Hematopoietic multipotent progenitor cell treated with erythropoietin and hydrocortisone succinate and interleukin-3 and kit ligand, for 4 days (in vitro differentiated cells): ENCODE measurements at regions not wholly inside any gene's neighbourhood (a gene's known extent, or its start where the extent isn't known, plus 50 kb on each side); places are given as distances from the start of the nearest gene placed in this dataset.
A peak's percentile ranks its signal among the peaks of the same experiment; 100 is the strongest.

Experiments
- DNase-seq: peaks from one replicate; pipeline ENCODE4 v3.0.0-alpha.2; 2015

GRCh38 chr5:10875201-10875768, 114.3 kb upstream of the DAP start:
- no peak for DNase-seq

DNA sequence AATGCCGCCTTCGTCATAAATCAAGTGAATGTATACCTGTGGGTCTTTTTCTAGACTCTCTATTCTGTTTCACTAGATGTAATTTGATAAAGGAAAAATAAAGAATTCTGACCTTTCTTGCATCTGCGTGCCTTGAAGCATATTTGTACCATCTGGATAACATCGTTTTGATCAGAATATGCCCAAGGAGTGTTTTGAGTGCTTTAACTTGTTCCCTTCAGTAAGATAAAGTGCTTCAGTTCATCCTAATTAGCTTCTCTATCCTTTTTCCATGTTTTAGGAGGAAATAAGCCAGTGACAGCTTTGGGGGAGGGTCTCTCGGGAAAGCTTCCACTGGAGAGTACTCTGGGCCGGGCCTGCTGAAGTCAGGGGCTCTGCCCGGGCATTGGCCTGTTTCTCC, 113.5 kb upstream of the DAP start:
- no peak for DNase-seq

DNA sequence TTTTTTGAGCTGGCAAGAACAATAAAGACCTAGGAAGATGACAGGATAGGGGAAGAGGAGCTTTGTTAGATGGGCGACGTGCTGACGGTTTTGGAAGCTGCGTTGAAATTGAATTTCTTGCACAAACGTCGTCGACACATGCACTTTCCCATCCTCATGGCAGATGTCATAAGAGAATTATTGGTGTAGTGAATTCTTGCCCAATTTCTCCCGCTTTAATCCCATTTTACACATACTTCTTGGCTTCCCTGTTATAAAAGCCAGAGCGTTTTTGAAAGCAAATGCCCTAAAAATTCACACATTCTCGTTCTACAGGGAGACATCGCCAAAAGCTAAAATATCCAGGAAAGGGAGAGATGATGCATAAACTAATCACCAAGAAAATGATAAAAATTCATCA, 109.8 kb upstream of the DAP start:
- DNase-seq: no peak

- DNase-seq: no peak
These were observed 107.9 kb upstream of the DAP start for GRCh38 chr5:10868956-10869355.

- DNase-seq: no peak
These were observed 106.6 kb upstream of the DAP start for GRCh38 chr5:10867389-10868303.

DNA sequence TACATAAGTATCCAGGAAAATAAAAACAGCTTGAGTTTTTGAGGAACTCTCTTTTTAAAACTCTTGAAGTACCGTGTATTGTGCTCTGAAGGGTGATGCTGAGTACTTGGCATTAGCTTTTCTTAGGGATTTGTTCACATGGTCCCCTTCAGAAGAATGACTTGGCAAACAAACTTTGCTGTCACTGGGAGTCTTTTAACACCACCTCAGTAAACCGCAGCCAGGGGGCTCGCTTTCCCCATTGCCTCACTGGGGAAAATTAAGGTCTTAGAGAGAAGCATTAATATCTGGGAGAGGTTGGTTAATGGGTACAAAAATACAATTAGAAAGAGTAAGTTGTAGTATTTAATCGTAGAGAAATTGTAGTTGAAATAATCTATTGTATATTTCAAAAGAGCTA, 105.9 kb upstream of the DAP start:
- DNase-seq: peak; percentile 37

DNA sequence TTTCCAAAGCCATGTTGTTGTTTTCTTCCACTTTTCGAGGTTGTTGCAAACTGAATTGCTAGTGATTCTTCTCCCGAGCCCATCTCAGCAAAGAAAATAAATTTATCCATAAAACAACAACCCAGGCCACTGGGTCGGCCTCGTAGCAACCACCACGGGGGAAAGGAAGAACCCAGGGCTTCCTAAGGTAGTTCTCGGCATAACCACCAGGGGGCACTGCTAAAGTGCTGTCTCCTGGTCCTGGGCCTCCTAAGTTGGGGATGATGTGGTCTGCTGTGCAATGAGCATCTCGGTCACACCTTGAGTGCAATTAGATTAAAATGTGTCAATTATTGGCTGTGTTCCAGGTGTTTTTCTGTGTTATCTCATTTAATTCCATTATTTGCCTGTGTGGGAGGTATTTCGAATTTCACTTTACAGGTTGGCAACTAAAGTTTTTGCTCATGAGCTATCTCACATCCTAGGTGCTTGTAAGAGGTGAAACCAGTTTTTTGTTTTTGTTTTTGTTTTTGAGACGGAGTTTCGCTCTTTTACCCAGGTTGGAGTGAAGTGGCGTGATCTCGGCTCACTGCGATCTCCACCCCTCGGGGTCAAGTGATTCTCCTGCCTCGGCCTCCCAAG, 102.8 kb upstream of the DAP start:
- peak; percentile 80 for DNase-seq

DNA sequence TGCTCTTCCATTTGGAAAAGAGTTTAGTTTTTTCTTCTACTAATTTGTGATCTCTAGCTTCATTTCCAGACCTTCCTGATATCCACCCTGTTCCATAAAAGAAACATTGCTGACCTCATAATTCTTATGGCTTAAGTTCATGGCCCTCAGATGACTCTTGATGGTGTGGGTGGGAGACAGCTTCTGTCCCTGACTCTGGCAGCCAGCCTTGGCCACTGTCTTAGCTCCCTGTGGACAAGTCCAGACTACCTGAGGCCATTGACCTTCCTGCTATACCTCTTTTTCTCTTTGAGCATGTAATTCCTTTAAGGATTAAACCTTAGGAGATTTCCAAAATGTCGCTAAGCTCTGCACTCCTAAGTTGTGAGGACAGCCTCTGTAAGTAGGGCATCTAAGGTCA, 101.1 kb upstream of the DAP start:
- DNase-seq: no peak

DNA sequence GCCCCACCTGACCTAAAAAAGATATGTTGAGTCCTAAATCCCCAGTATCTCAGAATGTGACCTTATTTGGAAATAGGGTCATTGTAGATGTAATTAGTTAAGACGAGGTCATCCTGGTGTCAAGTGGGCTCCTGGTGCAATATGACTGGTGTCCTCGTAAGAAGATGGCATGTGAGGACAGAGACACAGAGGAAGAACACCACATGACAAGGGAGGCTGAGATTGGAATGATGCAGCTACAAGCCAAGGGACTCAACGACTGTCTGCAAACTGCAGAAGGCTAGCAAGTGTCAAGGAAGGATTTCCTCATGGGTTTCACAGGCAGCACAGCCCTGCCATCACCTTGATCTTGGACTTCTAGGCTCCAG, 100.4 kb upstream of the DAP start:
- no peak for DNase-seq

DNA sequence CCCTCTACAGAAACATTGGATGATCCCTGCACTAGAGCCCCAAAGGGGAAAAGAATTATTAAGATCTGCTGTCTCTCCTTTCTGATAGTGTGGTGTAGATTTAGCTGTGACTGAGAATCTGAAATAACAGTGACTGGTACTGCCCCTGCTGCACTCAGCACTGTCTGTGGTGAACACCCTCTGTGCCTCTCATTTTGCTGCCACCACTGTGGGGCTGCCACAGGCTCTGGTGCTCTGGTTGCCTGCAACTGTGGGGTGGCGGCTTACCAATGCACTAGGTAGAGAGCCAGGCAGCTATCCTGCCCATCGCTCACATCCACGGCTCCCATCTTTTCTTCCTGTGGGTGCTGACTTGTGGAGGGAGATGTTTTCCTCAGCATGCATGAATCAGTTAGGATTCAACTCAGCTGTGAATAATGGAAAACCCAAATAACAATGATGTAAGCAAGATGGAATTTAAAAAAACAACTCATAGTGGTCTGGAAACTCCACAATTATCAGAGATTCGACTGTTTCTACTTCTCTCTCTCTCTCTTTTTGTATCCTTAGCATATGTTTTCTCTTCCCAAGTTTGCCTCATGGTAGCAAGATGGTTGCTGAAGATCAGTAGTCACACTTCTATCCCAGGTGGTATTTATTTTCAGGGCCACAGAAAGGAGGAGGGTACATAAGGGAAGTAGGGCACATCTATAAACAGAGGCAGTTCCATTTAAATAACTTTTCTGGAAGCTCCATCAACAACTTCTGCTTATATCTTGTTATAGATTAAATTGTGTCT, 99.8 kb upstream of the DAP start:
- DNase-seq: no peak

GRCh38 chr5:10860196-10860543, 99.1 kb upstream of the DAP start:
- DNase-seq: no peak

GRCh38 chr5:10859393-10860195, 98.6 kb upstream of the DAP start:
- no peak for DNase-seq

- DNase-seq: no peak
These were observed 97.9 kb upstream of the DAP start for GRCh38 chr5:10858945-10859344.

GRCh38 chr5:10858307-10858706, 97.3 kb upstream of the DAP start:
- no peak for DNase-seq

GRCh38 chr5:10857338-10857733, 96.3 kb upstream of the DAP start:
- DNase-seq: no peak

DNA sequence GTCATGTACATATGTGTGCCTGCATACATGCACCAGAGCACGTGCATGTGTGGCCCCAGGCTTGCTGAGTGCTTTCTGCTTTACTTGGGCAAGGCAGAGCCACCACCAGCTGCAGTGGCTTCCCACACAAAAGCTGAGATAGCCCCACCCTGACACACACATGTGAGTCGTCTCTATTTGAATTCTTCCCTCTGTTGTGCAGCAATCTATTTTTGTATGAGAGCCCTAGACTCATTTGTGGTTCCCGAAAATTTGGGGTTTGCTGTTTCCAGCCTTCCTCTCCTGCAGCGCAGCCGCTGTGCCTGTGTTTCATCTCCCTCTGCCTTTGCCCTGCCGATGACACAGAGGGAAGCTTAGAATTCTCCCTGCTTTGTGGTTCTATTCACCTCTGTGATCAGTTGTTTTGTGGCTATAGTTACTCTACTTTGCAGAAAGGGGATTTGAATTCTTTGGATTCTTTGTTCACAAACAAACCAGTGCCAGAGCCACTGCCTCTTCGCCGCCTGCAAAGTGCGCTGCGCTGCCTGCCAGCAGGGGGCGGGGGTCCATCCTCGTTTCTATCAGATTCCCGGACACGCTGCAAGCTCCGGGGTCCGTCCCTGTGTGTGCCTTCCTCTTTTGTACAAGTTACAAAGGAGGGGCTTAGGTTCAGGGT, 95.8 kb upstream of the DAP start:
- peak; percentile 70 for DNase-seq

DNA sequence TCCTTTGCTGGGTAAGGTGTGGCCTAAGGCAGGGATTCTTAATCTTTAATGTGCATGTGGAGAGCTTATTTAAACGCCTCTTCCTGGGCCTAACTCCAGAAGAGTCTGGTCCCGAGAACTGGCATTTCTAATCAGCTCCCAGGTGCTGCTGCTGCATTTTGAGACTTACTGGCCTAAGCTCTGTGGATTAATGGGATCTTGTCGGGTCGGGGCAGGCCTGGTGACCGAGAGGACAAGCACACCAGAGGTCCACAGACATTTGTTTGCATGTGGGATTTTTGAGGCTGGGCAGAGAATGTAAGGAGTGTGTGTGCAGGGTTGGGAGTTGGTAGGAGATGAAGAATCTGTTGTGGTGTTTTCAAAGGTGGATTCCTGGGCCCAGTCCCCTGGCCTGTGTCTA, 95.0 kb upstream of the DAP start:
- no peak for DNase-seq

GRCh38 chr5:10854506-10855277, 93.7 kb upstream of the DAP start:
- DNase-seq: peak; percentile 77

DNA sequence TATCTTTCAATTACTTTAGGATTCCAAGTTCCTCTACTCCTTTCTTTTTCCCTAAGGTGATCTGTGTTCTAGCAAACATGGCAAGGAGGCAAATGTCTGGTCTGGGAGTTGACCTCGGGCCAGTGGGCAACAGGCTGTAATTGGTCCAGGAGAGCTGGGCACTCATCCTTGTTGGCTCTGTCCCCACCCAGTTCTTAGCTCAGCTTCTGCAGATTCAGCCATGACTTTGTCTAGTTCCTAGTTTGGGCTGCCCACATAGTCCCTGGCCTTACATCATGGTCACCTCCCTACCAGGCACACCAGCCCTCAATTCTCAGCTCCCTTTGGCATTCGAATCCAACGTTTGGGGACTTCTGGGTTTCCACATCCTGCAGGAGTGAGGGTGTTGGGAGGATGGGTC, 92.1 kb upstream of the DAP start:
- DNase-seq: no peak

DNA sequence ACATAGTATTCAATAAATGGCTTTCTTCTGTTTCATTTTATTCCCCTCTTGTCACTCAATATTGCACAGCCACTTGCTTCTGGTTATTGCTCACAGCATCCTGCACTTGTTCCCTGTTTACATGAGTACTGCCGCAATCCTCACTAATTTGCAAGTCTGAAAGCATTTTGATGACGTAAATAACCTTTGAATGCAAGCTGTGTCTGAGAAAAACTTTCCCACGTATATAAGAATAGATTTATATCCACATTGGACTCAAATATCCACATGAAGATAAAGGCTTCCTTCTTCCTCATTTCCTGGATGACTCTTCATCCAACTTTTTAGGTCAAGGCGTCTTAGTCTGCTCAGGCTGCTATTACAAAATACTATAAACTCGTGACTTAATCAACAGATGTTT, 88.2 kb upstream of the DAP start:
- no peak for DNase-seq

- DNase-seq: no peak
These were observed 83.0 kb upstream of the DAP start for GRCh38 chr5:10844016-10844415.
